Hematopoietic multipotent progenitor cell treated with erythropoietin and hydrocortisone succinate and interleukin-3 and kit ligand, for 6 days (in vitro differentiated cells): ENCODE measurements at regions not wholly inside any gene's neighbourhood (a gene's known extent, or its start where the extent isn't known, plus 50 kb on each side); places are given as distances from the start of the nearest gene placed in this dataset.

Experiments used
- DNase-seq: peaks from one replicate; pipeline ENCODE4 v3.0.0-alpha.2; 2015

DNA sequence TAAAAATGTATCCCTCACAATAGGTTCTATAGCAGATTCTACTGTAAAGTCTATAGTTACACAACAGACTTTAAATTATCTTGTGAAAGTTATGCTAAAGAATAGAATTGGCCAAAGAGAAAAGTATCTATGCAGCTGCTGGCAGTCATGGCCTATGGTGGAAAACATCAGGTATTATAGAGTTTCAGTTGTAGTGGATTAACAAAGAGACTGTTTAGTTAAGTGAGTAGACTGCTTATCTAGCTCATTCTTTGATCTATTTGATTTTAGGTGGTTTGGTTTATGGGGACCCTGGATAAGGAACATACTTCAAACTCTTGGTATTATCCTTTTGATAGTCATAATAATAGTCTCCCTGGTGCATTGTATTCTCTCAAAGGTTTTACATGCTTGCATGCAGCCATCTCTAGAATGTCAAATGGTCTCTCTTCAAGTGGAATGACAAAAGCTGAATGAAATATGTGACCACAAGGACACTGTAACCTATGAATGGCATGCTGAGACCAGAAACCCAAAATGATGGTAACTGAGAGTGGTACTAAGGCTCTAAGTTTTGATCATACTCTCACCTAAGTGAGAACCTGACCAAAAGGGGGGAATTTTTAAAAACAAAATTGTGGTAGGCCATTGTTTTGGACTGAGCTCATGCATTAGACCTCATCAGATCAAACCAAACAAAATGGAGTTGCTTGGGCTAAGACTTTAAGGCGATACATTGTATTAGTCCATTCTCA, 54.9 kb upstream of the NAMPT start:
- no peak for DNase-seq

DNA sequence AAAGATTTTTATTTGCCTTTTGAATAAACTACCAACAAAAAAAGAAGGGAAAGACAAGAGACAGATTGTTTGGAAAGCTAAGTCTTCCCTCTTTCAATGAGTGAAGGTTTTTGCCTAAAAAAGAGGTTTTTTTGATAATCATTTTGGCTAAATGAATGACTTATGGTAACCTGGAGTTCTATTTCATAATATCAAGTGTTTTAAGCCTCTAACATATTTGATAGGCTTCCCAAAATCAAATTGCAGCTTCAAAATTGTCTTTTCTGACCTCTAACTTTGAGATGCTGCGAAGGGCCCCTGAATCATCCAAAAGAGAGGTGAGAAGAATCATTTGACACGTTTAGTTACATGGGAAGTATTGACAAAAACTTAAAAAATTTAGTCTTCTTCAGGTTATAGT, 53.0 kb upstream of the NAMPT start:
- DNase-seq = no peak

DNA sequence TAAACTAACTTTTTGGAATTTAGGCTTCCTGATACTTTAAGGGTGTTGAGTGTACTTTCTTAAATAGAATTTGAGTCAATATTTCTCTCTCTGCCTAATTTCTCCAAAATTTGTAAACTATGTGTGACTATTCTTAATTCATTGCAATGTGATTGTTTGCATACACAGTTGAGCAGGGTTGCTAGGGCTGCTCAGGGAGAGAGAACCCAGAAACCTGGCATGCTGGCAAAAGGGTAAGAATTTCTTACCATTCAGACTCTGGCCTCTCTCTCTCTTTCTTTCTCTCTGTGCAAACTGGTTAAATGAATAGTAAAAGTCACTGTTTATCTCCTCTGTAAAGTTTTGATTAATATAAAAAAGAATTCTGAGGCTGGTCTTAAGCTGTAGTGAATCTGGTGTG, 51.0 kb upstream of the NAMPT start:
- no peak for DNase-seq
